Keratinocyte (primary cell): ENCODE measurements at regions not wholly inside any gene's neighbourhood (a gene's known extent, or its start where the extent isn't known, plus 50 kb on each side); places are given as distances from the start of the nearest gene placed in this dataset.

Source experiments
- EZH2 ChIP-seq: IDR thresholded peaks from one replicate; pipeline ENCODE4 v1.6.1; 2012; ENCODE audit warnings: inconsistent platforms, mild to moderate bottlenecking, low read length, moderate library complexity
- TF ChIP-seq, protein P1 (sequence below), 3 experiments: IDR thresholded peaks in 1 of 3; conservative IDR thresholded peaks in 1 of 3; optimal IDR thresholded peaks in 1 of 3; 2 replicates in 2 of 3; 3 replicates in 1 of 3; pipeline versions ENCODE3 to v1.5.1; 2011; ENCODE audit warnings: low read length in 3 of 3, mild to moderate bottlenecking in 3 of 3, moderate library complexity in 2 of 3, control low read depth in 1 of 3, inconsistent platforms in 1 of 3; ENCODE audit not compliant: insufficient read depth in 2 of 3; ENCODE audit errors: extremely low read depth in 1 of 3

DNA sequence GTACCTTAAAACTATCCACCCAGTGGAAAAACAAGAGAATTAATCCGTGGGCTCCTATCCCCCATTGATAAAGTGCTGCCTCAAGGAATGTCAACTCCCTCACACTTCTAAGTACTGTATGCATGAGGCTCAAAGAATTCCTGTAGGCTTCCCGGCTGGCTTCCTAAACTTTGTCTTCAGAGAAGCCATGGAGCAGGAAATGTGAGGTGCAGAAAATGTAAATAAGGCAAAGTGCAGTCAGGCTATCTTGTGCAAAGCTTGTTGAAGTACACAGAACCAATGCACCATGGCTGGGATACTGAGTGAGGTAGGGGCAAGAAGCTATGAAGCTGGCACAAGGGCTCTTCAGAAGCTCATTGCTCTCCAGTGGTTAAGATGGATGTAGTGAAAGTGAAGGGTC is 611.0 kb downstream of the FSCB start:
- TF ChIP-seq, protein P1, sequence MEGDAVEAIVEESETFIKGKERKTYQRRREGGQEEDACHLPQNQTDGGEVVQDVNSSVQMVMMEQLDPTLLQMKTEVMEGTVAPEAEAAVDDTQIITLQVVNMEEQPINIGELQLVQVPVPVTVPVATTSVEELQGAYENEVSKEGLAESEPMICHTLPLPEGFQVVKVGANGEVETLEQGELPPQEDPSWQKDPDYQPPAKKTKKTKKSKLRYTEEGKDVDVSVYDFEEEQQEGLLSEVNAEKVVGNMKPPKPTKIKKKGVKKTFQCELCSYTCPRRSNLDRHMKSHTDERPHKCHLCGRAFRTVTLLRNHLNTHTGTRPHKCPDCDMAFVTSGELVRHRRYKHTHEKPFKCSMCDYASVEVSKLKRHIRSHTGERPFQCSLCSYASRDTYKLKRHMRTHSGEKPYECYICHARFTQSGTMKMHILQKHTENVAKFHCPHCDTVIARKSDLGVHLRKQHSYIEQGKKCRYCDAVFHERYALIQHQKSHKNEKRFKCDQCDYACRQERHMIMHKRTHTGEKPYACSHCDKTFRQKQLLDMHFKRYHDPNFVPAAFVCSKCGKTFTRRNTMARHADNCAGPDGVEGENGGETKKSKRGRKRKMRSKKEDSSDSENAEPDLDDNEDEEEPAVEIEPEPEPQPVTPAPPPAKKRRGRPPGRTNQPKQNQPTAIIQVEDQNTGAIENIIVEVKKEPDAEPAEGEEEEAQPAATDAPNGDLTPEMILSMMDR (optimal IDR thresholded peaks at IDR 0.05 in 1 of 3, IDR thresholded peaks at IDR 0.05 in 1 of 3, conservative IDR thresholded peaks at IDR 0.05 in 1 of 3; ENCODE audit: extremely low read depth in 1 of 3, insufficient read depth in 2 of 3, low read length in 3 of 3): no peak
- no peak for TF ChIP-seq EZH2
